ENCODE measurements at regions not wholly inside any gene's neighbourhood (a gene's known extent, or its start where the extent isn't known, plus 50 kb on each side); places are given as distances from the start of the nearest gene placed in this dataset.

DNA sequence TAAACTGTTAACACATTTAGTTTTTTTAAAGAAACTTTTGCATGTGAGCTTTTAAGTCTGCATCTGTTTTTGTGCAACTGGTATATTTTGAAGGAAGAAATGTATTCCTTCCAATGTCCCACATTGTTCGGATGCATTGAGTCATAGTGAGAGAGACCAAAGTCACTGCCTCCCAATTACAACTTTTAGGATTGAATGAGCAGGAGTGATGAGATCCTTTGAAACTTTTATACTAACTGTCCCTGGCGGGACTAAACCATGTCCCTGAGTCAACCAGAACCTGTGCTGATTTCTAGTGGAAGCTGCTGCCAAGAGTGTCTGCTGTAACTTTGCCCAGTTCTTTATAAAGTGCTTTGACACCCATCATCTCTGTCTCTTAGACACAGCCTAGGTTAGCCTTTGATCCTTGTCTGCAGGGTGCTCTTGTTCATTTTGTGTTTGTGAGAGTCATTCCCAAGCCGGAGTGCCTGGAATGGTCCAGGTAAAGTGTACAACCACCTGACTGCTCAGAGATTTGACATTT is 122.7 kb downstream of the ZNF518B start:
- H3K4me1 ChIP-seq (ENCODE audit: control insufficient read depth in 2 of 3, insufficient read depth in 2 of 3, low read depth in 1 of 3, low read length in 3 of 3) = no peaks in the 10 kb centered on the region
- H3K4me3 ChIP-seq (ENCODE audit: low read length in 3 of 3) = no peak overlapping the region
- FAIRE-seq = no peak
- no peak overlapping the region for H3K27ac ChIP-seq (ENCODE audit: low read depth in 2 of 2, low read length in 2 of 2)
- DNase-seq = no peak
- intact Hi-C loops (cut with DNase I) = no loop called here
- TF ChIP-seq, protein P1, sequence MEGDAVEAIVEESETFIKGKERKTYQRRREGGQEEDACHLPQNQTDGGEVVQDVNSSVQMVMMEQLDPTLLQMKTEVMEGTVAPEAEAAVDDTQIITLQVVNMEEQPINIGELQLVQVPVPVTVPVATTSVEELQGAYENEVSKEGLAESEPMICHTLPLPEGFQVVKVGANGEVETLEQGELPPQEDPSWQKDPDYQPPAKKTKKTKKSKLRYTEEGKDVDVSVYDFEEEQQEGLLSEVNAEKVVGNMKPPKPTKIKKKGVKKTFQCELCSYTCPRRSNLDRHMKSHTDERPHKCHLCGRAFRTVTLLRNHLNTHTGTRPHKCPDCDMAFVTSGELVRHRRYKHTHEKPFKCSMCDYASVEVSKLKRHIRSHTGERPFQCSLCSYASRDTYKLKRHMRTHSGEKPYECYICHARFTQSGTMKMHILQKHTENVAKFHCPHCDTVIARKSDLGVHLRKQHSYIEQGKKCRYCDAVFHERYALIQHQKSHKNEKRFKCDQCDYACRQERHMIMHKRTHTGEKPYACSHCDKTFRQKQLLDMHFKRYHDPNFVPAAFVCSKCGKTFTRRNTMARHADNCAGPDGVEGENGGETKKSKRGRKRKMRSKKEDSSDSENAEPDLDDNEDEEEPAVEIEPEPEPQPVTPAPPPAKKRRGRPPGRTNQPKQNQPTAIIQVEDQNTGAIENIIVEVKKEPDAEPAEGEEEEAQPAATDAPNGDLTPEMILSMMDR (IDR thresholded peaks at IDR 0.05; ENCODE audit: borderline replicate concordance, extremely low read depth, insufficient read depth) = no peak
- H3K27me3 ChIP-seq (ENCODE audit: control insufficient read depth, insufficient read depth, low read length) = no peaks in the 10 kb centered on the region
- no peaks in the 10 kb centered on the region for H3K9me3 ChIP-seq (ENCODE audit: control insufficient read depth in 2 of 3, insufficient read depth in 1 of 3, low read length in 3 of 3)
- H3K9ac ChIP-seq (ENCODE audit: low read length in 3 of 3) = no peak overlapping the region
- H3K36me3 ChIP-seq (ENCODE audit: control insufficient read depth in 2 of 3, insufficient read depth in 3 of 3, low read length in 3 of 3) = no peaks in the 10 kb centered on the region

DNA sequence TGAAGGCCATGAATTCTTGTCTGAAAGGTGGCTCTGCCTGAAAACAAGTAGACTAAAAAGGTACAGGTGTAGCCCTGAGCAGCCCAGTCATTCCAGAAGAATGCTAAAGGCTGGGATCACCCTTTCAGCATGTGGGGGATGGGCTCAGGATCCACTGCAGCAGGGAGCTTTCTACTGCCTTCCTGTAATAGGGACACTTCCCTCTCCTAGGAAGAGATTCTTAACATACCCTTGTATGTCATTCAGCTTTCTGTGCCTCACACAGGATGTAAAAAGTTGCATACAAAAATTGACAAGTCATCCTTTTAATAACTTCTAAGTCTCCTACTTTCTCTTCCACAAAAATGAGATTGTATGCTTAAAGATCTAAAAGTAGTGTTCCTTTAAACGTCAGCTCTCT is 123.3 kb downstream of the ZNF518B start:
- intact Hi-C loops (cut with DNase I) = no loop called here
- no peak overlapping the region for H3K27ac ChIP-seq (ENCODE audit: low read depth in 2 of 2, low read length in 2 of 2)
- FAIRE-seq (no peak), DNase-seq (no peak)
- H3K9me3 ChIP-seq (ENCODE audit: control insufficient read depth in 2 of 3, insufficient read depth in 1 of 3, low read length in 3 of 3) = no peaks in the 10 kb centered on the region
- no peak overlapping the region for H3K9ac ChIP-seq (ENCODE audit: low read length in 3 of 3)
- no peak overlapping the region for H3K4me3 ChIP-seq (ENCODE audit: low read length in 3 of 3)
- H3K4me1 ChIP-seq (ENCODE audit: control insufficient read depth in 2 of 3, insufficient read depth in 2 of 3, low read depth in 1 of 3, low read length in 3 of 3) = no peaks in the 10 kb centered on the region
- H3K36me3 ChIP-seq (ENCODE audit: control insufficient read depth in 2 of 3, insufficient read depth in 3 of 3, low read length in 3 of 3) = no peaks in the 10 kb centered on the region
- no peaks in the 10 kb centered on the region for H3K27me3 ChIP-seq (ENCODE audit: control insufficient read depth, insufficient read depth, low read length)
- TF ChIP-seq, protein P1 (IDR thresholded peaks at IDR 0.05; ENCODE audit: borderline replicate concordance, extremely low read depth, insufficient read depth) = no peak

DNA sequence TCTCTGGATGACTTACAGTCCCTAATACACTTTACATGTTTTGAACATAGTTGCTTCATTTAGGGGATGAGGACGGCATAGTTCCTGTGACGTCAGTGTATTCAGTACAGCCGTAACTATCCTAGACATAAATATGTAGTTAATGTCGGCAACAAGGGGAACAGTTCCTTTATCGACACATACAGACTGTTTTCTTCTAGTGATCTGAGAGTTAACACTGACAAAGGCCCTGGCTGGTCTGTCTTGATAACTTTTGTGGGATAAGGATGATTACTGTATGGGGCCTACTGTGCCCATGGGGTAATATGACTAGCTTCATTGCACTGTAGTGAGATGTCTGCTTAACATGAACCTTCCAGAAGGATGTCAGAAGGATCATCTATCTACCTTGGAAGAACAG is 131.2 kb downstream of the ZNF518B start:
- Histone ChIP-seq H3K4me1 (ENCODE audit: control insufficient read depth in 2 of 3, insufficient read depth in 2 of 3, low read depth in 1 of 3, low read length in 3 of 3) (no peaks in the 10 kb centered on the region), H3K36me3 (ENCODE audit: control insufficient read depth in 2 of 3, insufficient read depth in 3 of 3, low read length in 3 of 3) (no peaks in the 10 kb centered on the region), H3K9ac (ENCODE audit: low read length in 3 of 3) (no peak overlapping the region), H3K9me3 (ENCODE audit: control insufficient read depth in 2 of 3, insufficient read depth in 1 of 3, low read length in 3 of 3) (no peaks in the 10 kb centered on the region), H3K4me3 (ENCODE audit: low read length in 3 of 3) (no peak overlapping the region), H3K27me3 (ENCODE audit: control insufficient read depth, insufficient read depth, low read length) (no peaks in the 10 kb centered on the region), H3K27ac (ENCODE audit: low read depth in 2 of 2, low read length in 2 of 2) (no peak overlapping the region)
- FAIRE-seq = no peak
- no peak for DNase-seq
- TF ChIP-seq, protein P1 (IDR thresholded peaks at IDR 0.05; ENCODE audit: borderline replicate concordance, extremely low read depth, insufficient read depth) = no peak
- intact Hi-C loops (cut with DNase I) = no loop called here

DNA sequence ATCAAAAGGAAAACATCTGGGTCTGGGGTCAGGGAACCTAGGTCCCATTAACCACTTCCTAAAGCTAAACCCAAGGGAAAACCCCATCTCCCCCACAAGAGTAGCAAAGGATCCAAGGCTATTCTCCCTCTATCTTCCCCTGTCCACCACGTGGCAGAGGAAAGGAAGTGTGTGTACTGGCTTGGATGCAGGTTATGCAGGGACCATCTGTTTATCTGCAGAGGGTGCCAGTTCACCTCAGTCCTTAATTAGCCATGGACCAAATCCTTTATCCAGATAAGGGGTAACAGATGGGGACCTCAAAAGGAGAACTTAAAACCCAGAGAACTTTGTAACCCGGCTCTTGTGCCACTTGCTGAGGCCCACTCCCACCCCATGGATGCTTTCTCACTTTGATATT is 135.3 kb downstream of the ZNF518B start:
- intact Hi-C loops (cut with DNase I) = no loop called here
- no peak for FAIRE-seq
- no peak overlapping the region for H3K27ac ChIP-seq (ENCODE audit: low read depth in 2 of 2, low read length in 2 of 2)

More for the DNA sequence above, 135.3 kb downstream of the ZNF518B start:
- H3K4me1 ChIP-seq (ENCODE audit: control insufficient read depth in 2 of 3, insufficient read depth in 2 of 3, low read depth in 1 of 3, low read length in 3 of 3) = no peaks in the 10 kb centered on the region
- TF ChIP-seq, protein P1 (IDR thresholded peaks at IDR 0.05; ENCODE audit: borderline replicate concordance, extremely low read depth, insufficient read depth) = no peak
- no peak overlapping the region for H3K9ac ChIP-seq (ENCODE audit: low read length in 3 of 3)
- no peaks in the 10 kb centered on the region for H3K27me3 ChIP-seq (ENCODE audit: control insufficient read depth, insufficient read depth, low read length)
- H3K4me3 ChIP-seq (ENCODE audit: low read length in 3 of 3) = no peak overlapping the region
- DNase-seq = no peak
- H3K9me3 ChIP-seq (ENCODE audit: control insufficient read depth in 2 of 3, insufficient read depth in 1 of 3, low read length in 3 of 3) = no peaks in the 10 kb centered on the region
- H3K36me3 ChIP-seq (ENCODE audit: control insufficient read depth in 2 of 3, insufficient read depth in 3 of 3, low read length in 3 of 3) = no peaks in the 10 kb centered on the region
